H9 (cell line): ENCODE measurements at regions not wholly inside any gene's neighbourhood (a gene's known extent, or its start where the extent isn't known, plus 50 kb on each side); places are given as distances from the start of the nearest gene placed in this dataset.
A peak's percentile ranks its signal among the peaks of the same experiment; 100 is the strongest.

ENCODE experiments used
- DNase-seq: peaks from one replicate; pipeline ENCODE4 v3.0.0-alpha.2; 2017
- H2AFZ ChIP-seq: one replicate; pipeline ENCODE4 v1.6.1; 2013; ENCODE audit warnings: mild to moderate bottlenecking, low read length, control low read depth, moderate library complexity
- H2AK5ac ChIP-seq: 2 replicates; pipeline ENCODE4 v1.6.1; 2013; ENCODE audit warnings: low read length, control low read depth, mixed read lengths; ENCODE audit not compliant: insufficient read length
- H2BK120ac ChIP-seq: one replicate; pipeline ENCODE4 v1.6.1; 2013; ENCODE audit warnings: low read depth, mild to moderate bottlenecking, low read length, control low read depth, inconsistent platforms; ENCODE audit not compliant: poor library complexity, severe bottlenecking
- H2BK12ac ChIP-seq: 2 replicates; pipeline ENCODE4 v1.6.1; 2013; ENCODE audit warnings: low read length, control low read depth, mixed read lengths, low read depth; ENCODE audit not compliant: insufficient read length
- H2BK15ac ChIP-seq: 2 replicates; pipeline ENCODE4 v1.6.1; 2013; ENCODE audit warnings: low read depth, low read length, control low read depth
- H2BK20ac ChIP-seq: one replicate; pipeline ENCODE4 v1.6.1; 2013; ENCODE audit warnings: low read depth, mild to moderate bottlenecking, low read length, control low read depth, inconsistent platforms; ENCODE audit not compliant: poor library complexity, severe bottlenecking
- H2BK5ac ChIP-seq: 2 replicates; pipeline ENCODE4 v1.6.1; 2013; ENCODE audit warnings: low read length, control low read depth, mixed read lengths; ENCODE audit not compliant: insufficient read length
- H3K14ac ChIP-seq: 2 replicates; pipeline ENCODE4 v1.6.1; 2013; ENCODE audit warnings: low read length, control low read depth; ENCODE audit not compliant: insufficient read depth
- H3K18ac ChIP-seq: 2 replicates; pipeline ENCODE4 v1.6.1; 2013; ENCODE audit warnings: low read depth, mild to moderate bottlenecking, mixed read lengths, low read length, control low read depth; ENCODE audit not compliant: insufficient read length
- H3K23ac ChIP-seq: 2 replicates; pipeline ENCODE4 v1.6.1; 2013; ENCODE audit warnings: low read length, control low read depth, mixed read lengths, low read depth; ENCODE audit not compliant: insufficient read length
- H3K23me2 ChIP-seq: 2 replicates; pipeline ENCODE4 v1.6.1; 2013; ENCODE audit warnings: low read depth, mild to moderate bottlenecking, mixed read lengths, low read length, control low read depth; ENCODE audit not compliant: insufficient read length, poor library complexity, severe bottlenecking
- H3K27ac ChIP-seq: 2 replicates; pipeline ENCODE4 v1.5.1; 2013; ENCODE audit warnings: low read length, control low read depth, mixed read lengths, low read depth; ENCODE audit not compliant: insufficient read length
- H3K27me3 ChIP-seq: 2 replicates; pipeline ENCODE4 v1.6.1; 2013; ENCODE audit warnings: low read length, control low read depth, inconsistent platforms; ENCODE audit not compliant: insufficient read depth
- H3K4ac ChIP-seq: 2 replicates; pipeline ENCODE4 v1.6.1; 2013; ENCODE audit warnings: low read depth, mild to moderate bottlenecking, control low read depth, inconsistent platforms, low read length, moderate library complexity
- H3K4me1 ChIP-seq: 2 replicates; pipeline ENCODE4 v1.6.1; 2013; ENCODE audit warnings: low read length, control low read depth, inconsistent platforms; ENCODE audit not compliant: insufficient read depth
- H3K4me2 ChIP-seq: 2 replicates; pipeline ENCODE4 v1.6.1; 2013; ENCODE audit warnings: low read length, control low read depth, mixed read lengths; ENCODE audit not compliant: insufficient read length, insufficient read depth
- H3K56ac ChIP-seq: 2 replicates; pipeline ENCODE4 v1.6.1; 2013; ENCODE audit warnings: low read depth, mild to moderate bottlenecking, mixed read lengths, low read length, control low read depth; ENCODE audit not compliant: insufficient read length
- H3K79me1 ChIP-seq: 2 replicates; pipeline ENCODE4 v1.6.1; 2013; ENCODE audit warnings: low read depth, mild to moderate bottlenecking, moderate library complexity, low read length, control low read depth, inconsistent platforms; ENCODE audit not compliant: insufficient read depth, poor library complexity, severe bottlenecking
- H3K79me2 ChIP-seq: 2 replicates; pipeline ENCODE4 v1.6.1; 2013; ENCODE audit warnings: low read length, control low read depth, inconsistent platforms; ENCODE audit not compliant: insufficient read depth
- H3K9ac ChIP-seq: 2 replicates; pipeline ENCODE4 v1.6.1; 2013; ENCODE audit warnings: low read length, control low read depth, mixed read lengths; ENCODE audit not compliant: insufficient read length; ENCODE audit errors: extremely low read depth
- H3K9me3 ChIP-seq: one replicate; pipeline ENCODE4 v1.6.1; 2013; ENCODE audit warnings: low read depth, low read length, inconsistent platforms; ENCODE audit not compliant: control insufficient read depth
- H3T11ph ChIP-seq: one replicate; pipeline ENCODE4 v1.6.1; 2013; ENCODE audit warnings: mild to moderate bottlenecking, low read length, control low read depth, inconsistent platforms
- H4K20me1 ChIP-seq: one replicate; pipeline ENCODE4 v1.6.1; 2013; ENCODE audit not compliant: control insufficient read depth, insufficient read length, insufficient read depth
- H4K5ac ChIP-seq: 2 replicates; pipeline ENCODE4 v1.6.1; 2013; ENCODE audit warnings: low read depth, mild to moderate bottlenecking, mixed read lengths, low read length, control low read depth; ENCODE audit not compliant: insufficient read length
- H4K8ac ChIP-seq: replicated peaks from 2 replicates; pipeline ENCODE4 v1.6.1; 2013; ENCODE audit warnings: low read length, control low read depth, mixed read lengths, low read depth; ENCODE audit not compliant: insufficient read length
- H4K91ac ChIP-seq: 2 replicates; pipeline ENCODE4 v1.6.1; 2013; ENCODE audit warnings: low read depth, mild to moderate bottlenecking, moderate library complexity, mixed read lengths, low read length, control low read depth; ENCODE audit not compliant: insufficient read length
- H3K27ac Mint-ChIP-seq, 3 experiments: 2 replicates in 2 of 3; 3 replicates in 1 of 3; pipeline ENCODE4 v1.8.0; 2020 to 2021; ENCODE audit warnings: mixed read lengths in 3 of 3, mild to moderate bottlenecking in 1 of 3, moderate library complexity in 1 of 3
- H3K27me3 Mint-ChIP-seq: 2 replicates; pipeline ENCODE4 v1.8.0; 2021; ENCODE audit warnings: low read depth, mild to moderate bottlenecking, moderate library complexity, mixed read lengths
- H3K36me3 Mint-ChIP-seq, 3 experiments: 2 replicates in 2 of 3; 3 replicates in 1 of 3; pipeline ENCODE4 v1.8.0; 2020 to 2021; ENCODE audit warnings: low read depth in 3 of 3, mixed read lengths in 3 of 3; ENCODE audit not compliant: insufficient read depth in 1 of 3
- H3K4me1 Mint-ChIP-seq, 2 experiments: 2 replicates each; pipeline ENCODE4 v1.8.0; 2020; ENCODE audit warnings: mixed read lengths in 2 of 2
- H3K4me3 Mint-ChIP-seq, 2 experiments: 2 replicates in 1 of 2; 3 replicates in 1 of 2; pipeline ENCODE4 v1.8.0; 2020 to 2021; ENCODE audit warnings: mild to moderate bottlenecking in 2 of 2, mixed read lengths in 2 of 2, moderate library complexity in 1 of 2
- H3K9me3 Mint-ChIP-seq, 2 experiments: 2 replicates in 1 of 2; 3 replicates in 1 of 2; pipeline ENCODE4 v1.8.0; 2020; ENCODE audit warnings: mild to moderate bottlenecking in 2 of 2, mixed read lengths in 2 of 2, moderate library complexity in 1 of 2
- CTCF ChIP-seq: fragments of 200-600 bp; sonication (generic); conservative IDR thresholded peaks from 3 replicates; pipeline ENCODE4 v1.8.0; 2021; ENCODE audit warnings: antibody characterized with exemption, mild to moderate bottlenecking
- whole genome bisulfite sequencing: extraction: QIAGEN DNeasy Blood & Tissue Kit; methylation state at CpG from one replicate; pipeline ENCODE4 v1.1.7; 2013; ENCODE audit warnings: missing lambda C conversion rate, low lambda C conversion rate, mixed read lengths; ENCODE audit not compliant: insufficient read length; ENCODE audit errors: extremely low coverage; 5-methylcytosine and 5-hydroxymethylcytosine counted together

- no peak overlapping the region for H4K8ac ChIP-seq
- no peak overlapping the region for H3K23ac ChIP-seq
- no peaks in the 10 kb centered on the region for H3K27me3 ChIP-seq
- H4K91ac ChIP-seq, result no peak overlapping the region
- peak overlapping the region; percentile 36 for H4K5ac ChIP-seq
- H3K14ac ChIP-seq, result peak overlapping the region; percentile 77; the same call in 1 of the 2 replicates
- no peak overlapping the region for H2BK12ac ChIP-seq
- H3K9ac ChIP-seq, result peak overlapping the region; percentile 94
- peak; percentile 95 for DNase-seq
- no peak overlapping the region for H2AK5ac ChIP-seq
- peaks cover 39 to 41% of the 10 kb centered on the region in 2 experiments for H3K4me1 Mint-ChIP-seq
- no peak overlapping the region for H3T11ph ChIP-seq
- no peak overlapping the region; the same call in 1 of the 2 replicates for H3K4ac ChIP-seq
- H3K79me1 ChIP-seq, result no peaks in the 10 kb centered on the region
- peak; percentile 86 for TF ChIP-seq CTCF
- no peak overlapping the region for H2BK15ac ChIP-seq
- peaks cover 13% of the 10 kb centered on the region for H3K23me2 ChIP-seq
- no peak overlapping the region for H2BK5ac ChIP-seq
- peak overlapping the region; percentile 86 for H3K27ac ChIP-seq
- no peak overlapping the region for H2BK20ac ChIP-seq
- WGBS, result no CpG with 5 or more reads among the region's 15 CpGs
- peak overlapping the region; percentile 97 to 98 for H3K4me3 Mint-ChIP-seq
- no peak overlapping the region for H2AFZ ChIP-seq
- H3K9me3 ChIP-seq, result no peaks in the 10 kb centered on the region
- H3K27ac Mint-ChIP-seq, result peak overlapping the region; percentile 98 to 100 (median 99)
- H3K9me3 Mint-ChIP-seq, result peaks cover 4 to 5% of the 10 kb centered on the region in 2 experiments; a peak in 4 of 5 replicates
- H3K18ac ChIP-seq, result peak overlapping the region; percentile 73
- H3K27me3 Mint-ChIP-seq, result no peaks in the 10 kb centered on the region
- H2BK120ac ChIP-seq, result no peak overlapping the region
- no peak overlapping the region for H3K56ac ChIP-seq
- H4K20me1 ChIP-seq, result no peaks in the 10 kb centered on the region
- H3K4me2 ChIP-seq, result peak overlapping the region; percentile 76
- peaks cover 9% of the 10 kb centered on the region; the same call in 1 of the 2 replicates for H3K4me1 ChIP-seq
- H3K79me2 ChIP-seq, result peaks cover 37% of the 10 kb centered on the region
- H3K36me3 Mint-ChIP-seq, result peaks cover 21 to 32% (median 28%) of the 10 kb centered on the region in 3 experiments
Measured at GRCh38 chrX:131830400-131831184, 192.5 kb upstream of the STK26 start.
